Endothelial cell of umbilical vein (primary cell): ENCODE measurements at regions not wholly inside any gene's neighbourhood (a gene's known extent, or its start where the extent isn't known, plus 50 kb on each side); places are given as distances from the start of the nearest gene placed in this dataset.
A peak's percentile ranks its signal among the peaks of the same experiment; 100 is the strongest.

Experiments used
- BruUV-seq: library from RNA; stranded (reverse); fragments of 400-500 nt; replicated peaks from 2 replicates; lab custom pipeline; 2021; lab: Mats Ljungman, UMichigan
- CTCF ChIA-PET: fragments of 300-600, 350-600 bp; sonication (Branson Sonifier 250); formaldehyde crosslinking; loops from one replicate; lab custom pipeline; 2021; ENCODE audit warnings: antibody characterized with exemption, inconsistent platforms; lab: Charles Lee
- POLR2A ChIA-PET: fragments of 300-600, 350-600 bp; sonication (Branson Sonifier 250); formaldehyde crosslinking; loops from one replicate; lab custom pipeline; 2021; ENCODE audit warnings: antibody characterized with exemption, inconsistent platforms; lab: Charles Lee
- DNase-seq: peaks from one replicate; pipeline ENCODE4 v3.0.0-alpha.2; 2011; ENCODE audit warnings: low read depth, low spot score
- FAIRE-seq: peaks from 2 replicates; lab custom pipeline; 2011; peaks lifted over from hg19 to GRCh38; lab: Jason Lieb, UNC
- H2AFZ ChIP-seq: 2 replicates; pipeline ENCODE4 v1.6.0; 2012; ENCODE audit warnings: low read depth, low read length, control low read depth, inconsistent platforms
- H3K27ac ChIP-seq: 2 replicates; pipeline ENCODE4 v1.5.1; 2011; ENCODE audit warnings: low read depth, mild to moderate bottlenecking, control low read depth, low read length, moderate library complexity; ENCODE audit not compliant: insufficient read depth
- H3K27me3 ChIP-seq, 2 experiments: 2 replicates each; pipeline versions ENCODE4 v1.6.0 to v1.6.1; 2011; ENCODE audit warnings: low read length in 2 of 2, mixed read lengths in 1 of 2; ENCODE audit not compliant: control insufficient read depth in 2 of 2, insufficient read depth in 2 of 2
- H3K36me3 ChIP-seq, 2 experiments: 2 replicates in 1 of 2; 3 replicates in 1 of 2; pipeline ENCODE4 v1.5.1; 2011; ENCODE audit warnings: low read length in 2 of 2, mild to moderate bottlenecking in 1 of 2, moderate library complexity in 1 of 2; ENCODE audit not compliant: control insufficient read depth in 2 of 2, insufficient read depth in 2 of 2; ENCODE audit errors: extremely low read depth in 1 of 2
- H3K4me1 ChIP-seq: 3 replicates; pipeline ENCODE4 v1.5.1; 2011; ENCODE audit warnings: mild to moderate bottlenecking, low read length; ENCODE audit not compliant: control insufficient read depth, insufficient read depth; ENCODE audit errors: extremely low read depth
- H3K4me2 ChIP-seq: 2 replicates; pipeline ENCODE4 v1.6.1; 2011; ENCODE audit warnings: low read length, control low read depth, mixed read lengths; ENCODE audit not compliant: insufficient read depth
- H3K4me3 ChIP-seq, 3 experiments: fragments of 200-600 bp in 1 of 3; sonication (generic), shearing (Covaris generic) in 1 of 3; replicated peaks in 1 of 3; 2 replicates each; pipeline ENCODE4 v1.5.1; 2011 to 2016; ENCODE audit warnings: control low read depth in 3 of 3, low read length in 3 of 3, mild to moderate bottlenecking in 2 of 3, inconsistent platforms in 1 of 3, low read depth in 1 of 3, moderate library complexity in 1 of 3; ENCODE audit not compliant: insufficient read depth in 1 of 3
- H3K79me2 ChIP-seq: 2 replicates; pipeline ENCODE4 v1.6.0; 2012; ENCODE audit warnings: low read length, inconsistent platforms; ENCODE audit not compliant: control insufficient read depth, insufficient read depth
- H3K9ac ChIP-seq: replicated peaks from 2 replicates; pipeline ENCODE3; 2011; ENCODE audit warnings: low read length, control low read depth; ENCODE audit not compliant: insufficient read depth; ENCODE audit errors: extremely low read depth
- H3K9me1 ChIP-seq: replicated peaks from 3 replicates; pipeline ENCODE4 v1.6.0; 2011; ENCODE audit warnings: mild to moderate bottlenecking, low read length; ENCODE audit not compliant: control insufficient read depth, insufficient read depth; ENCODE audit errors: extremely low read depth
- H3K9me3 ChIP-seq: replicated peaks from 2 replicates; pipeline ENCODE4 v1.5.1; 2012; ENCODE audit warnings: low read length, inconsistent platforms; ENCODE audit not compliant: control insufficient read depth, insufficient read depth
- H4K20me1 ChIP-seq: replicated peaks from 2 replicates; pipeline ENCODE3; 2011; ENCODE audit warnings: mild to moderate bottlenecking, low read length; ENCODE audit not compliant: control insufficient read depth, insufficient read depth; ENCODE audit errors: extremely low read depth
- CTCF ChIP-seq, 2 donors: IDR thresholded peaks; 1 replicate in 1 of 2; 2 replicates in 1 of 2; pipeline ENCODE4 v1.5.1; 2011; ENCODE audit warnings: low read length in 2 of 2, mild to moderate bottlenecking in 2 of 2, moderate library complexity in 2 of 2, control low read depth in 1 of 2, inconsistent platforms in 1 of 2, low read depth in 1 of 2; ENCODE audit not compliant: insufficient read depth in 1 of 2; ENCODE audit errors: extremely low read depth in 1 of 2
- EZH2 ChIP-seq: IDR thresholded peaks from 2 replicates; pipeline ENCODE4 v1.6.1; 2012; ENCODE audit warnings: borderline replicate concordance, low read depth, mild to moderate bottlenecking, moderate library complexity, low read length, inconsistent platforms; ENCODE audit not compliant: severe bottlenecking
- FOS ChIP-seq: IDR thresholded peaks from 2 replicates; pipeline ENCODE4 v1.6.1; 2011; ENCODE audit warnings: mild to moderate bottlenecking, low read length, moderate library complexity, borderline replicate concordance; ENCODE audit not compliant: insufficient read depth
- GATA2 ChIP-seq: IDR thresholded peaks from 2 replicates; pipeline ENCODE4 v1.7.0; 2011; ENCODE audit warnings: low read depth, mild to moderate bottlenecking, moderate library complexity, mixed read lengths, low read length; ENCODE audit not compliant: insufficient read length, insufficient read depth
- JUN ChIP-seq: IDR thresholded peaks from 2 replicates; pipeline ENCODE4 v1.6.1; 2011; ENCODE audit warnings: borderline replicate concordance, low read depth; ENCODE audit not compliant: insufficient read length, insufficient read depth
- MAX ChIP-seq: IDR thresholded peaks from 2 replicates; pipeline ENCODE4 v1.6.1; 2011; ENCODE audit not compliant: insufficient read depth, insufficient read length
- MYC ChIP-seq: IDR thresholded peaks from one replicate; pipeline ENCODE4 v1.6.1; 2011; ENCODE audit warnings: mild to moderate bottlenecking, low read depth, low read length
- POLR2A ChIP-seq: IDR thresholded peaks from 2 replicates; pipeline ENCODE4 v1.6.1; 2012; ENCODE audit warnings: low read depth, mild to moderate bottlenecking, control low read depth, low read length
- POLR2AphosphoS5 ChIP-seq: IDR thresholded peaks from 2 replicates; pipeline ENCODE4 v1.6.1; 2012; ENCODE audit warnings: low read depth, mild to moderate bottlenecking, control low read depth, low read length, moderate library complexity; ENCODE audit not compliant: insufficient read depth
- dilution Hi-C: fragments of 300-500 bp; cut with MboI; formaldehyde crosslinking; loops from one replicate; pipeline ENCODE4 v1.15.0; 2019; ENCODE audit warnings: low sequenced_read_pairs; ENCODE audit not compliant: extremely low pct_ligation_motif_present
- intact Hi-C: fragments of 100-400 bp; cut with micrococcal nuclease; formaldehyde crosslinking; loops from one replicate; pipeline ENCODE4 v1.10.0; 2022

- Histone ChIP-seq H3K4me2 (peak overlapping the region; percentile 56), H3K27me3 (no peaks in the 10 kb centered on the region), H2AFZ (no peak overlapping the region), H3K36me3 (no peaks in the 10 kb centered on the region), H3K4me1 (peaks cover 42% of the 10 kb centered on the region), H3K79me2 (no peaks in the 10 kb centered on the region), H3K4me3 (no peak overlapping the region), H3K9me1 (no peaks in the 10 kb centered on the region), H4K20me1 (no peaks in the 10 kb centered on the region), H3K9ac (peak overlapping the region; percentile 76), H3K9me3 (no peaks in the 10 kb centered on the region), H3K27ac (peak overlapping the region; percentile 31)
- ChIA-PET CTCF (interaction anchor here (0.8 to 1.2 kb wide), 3 partner anchors 168 to 173 kb away, joined by 3 to 6 read pairs (median 3); no protein-coding TSS in a partner anchor), POLR2A (interaction anchor here (0.6 to 1.6 kb wide), 2 partner anchors 84 to 168 kb away, joined by 3 to 6 read pairs; no protein-coding TSS in a partner anchor)
- BruUV-seq, result no TSS peak
- dilution Hi-C loops (no loop called here), intact Hi-C loops (loop anchor here (1.0 to 10.0 kb wide), 14 partner anchors 75 to 922 kb away; no protein-coding TSS in a partner anchor)
- DNase-seq, result peak; percentile 97
- peak; percentile 98 for TF ChIP-seq FOS
- TF ChIP-seq JUN, result peak; percentile 99
- TF ChIP-seq POLR2AphosphoS5, result peak; percentile 69
- no peak for TF ChIP-seq CTCF (IDR thresholded peaks at IDR 0.05; ENCODE audit: extremely low read depth in 1 of 2, insufficient read depth in 1 of 2, low read depth in 1 of 2, low read length in 2 of 2)
- no peak for TF ChIP-seq EZH2
- TF ChIP-seq GATA2, result peak; percentile 91
- TF ChIP-seq MAX, result no peak
- no peak for TF ChIP-seq MYC
- no peak for TF ChIP-seq POLR2A
- FAIRE-seq, result peak; percentile 90
These were observed 168.0 kb upstream of the NR5A2 start for GRCh38 chr1:199859491-199859933.
